NCI-H2171 treated with DMSO at 0.1 percent for 48 hours (cell line): ENCODE measurements at regions not wholly inside any gene's neighbourhood (a gene's known extent, or its start where the extent isn't known, plus 50 kb on each side); places are given as distances from the start of the nearest gene placed in this dataset.

Experiments used
- DNase-seq: peaks from one replicate; lab custom pipeline; 2025; lab: John Stamatoyannopoulos, UW

DNA sequence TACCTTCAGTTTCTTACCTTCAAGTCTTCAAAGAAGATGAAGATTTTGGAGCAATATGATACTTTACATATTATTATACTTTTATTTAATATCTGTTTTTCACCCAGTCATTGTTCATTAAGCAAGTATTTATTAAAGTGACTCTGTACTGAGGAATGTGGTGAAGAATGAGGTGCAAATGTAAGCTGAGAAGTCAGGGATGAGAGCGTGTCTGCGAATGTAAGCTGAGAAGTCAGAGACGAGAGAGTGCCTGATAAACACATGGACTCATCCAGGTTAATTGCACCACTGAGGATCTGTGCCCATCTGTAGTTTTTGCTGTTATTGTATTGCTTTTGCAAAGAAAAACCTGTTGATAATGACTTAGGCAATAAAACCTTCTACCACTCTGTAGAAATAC lies 211.9 kb upstream of the FAR2 start:
- DNase-seq, result peak; percentile 98

GRCh38 chr12:28938056-28938455 lies 211.0 kb upstream of the FAR2 start:
- DNase-seq, result peak; percentile 72

- DNase-seq, result peak; percentile 97
Measured at GRCh38 chr12:28938581-28939235, 210.4 kb upstream of the FAR2 start.

GRCh38 chr12:28939427-28939826 lies 209.7 kb upstream of the FAR2 start:
- DNase-seq, result no peak

DNA sequence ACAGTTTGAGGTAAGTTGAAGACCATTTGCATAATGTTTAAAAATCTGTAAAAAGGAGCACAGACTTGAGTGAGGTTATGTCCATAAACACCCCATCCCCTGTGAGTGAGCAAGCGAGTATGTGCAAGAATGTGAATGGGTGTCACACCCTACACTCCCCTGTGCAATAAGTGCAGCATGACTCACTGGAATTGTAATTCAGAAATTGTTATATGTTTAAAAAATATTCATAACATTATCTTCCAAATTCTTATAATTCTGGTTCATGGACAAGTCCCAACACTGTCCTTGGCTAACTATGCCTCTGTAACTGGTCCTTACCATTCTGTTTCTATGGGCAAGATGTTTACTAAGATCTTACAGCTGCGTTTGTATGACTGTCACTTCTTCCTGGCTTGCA lies 207.8 kb upstream of the FAR2 start:
- no peak for DNase-seq

DNA sequence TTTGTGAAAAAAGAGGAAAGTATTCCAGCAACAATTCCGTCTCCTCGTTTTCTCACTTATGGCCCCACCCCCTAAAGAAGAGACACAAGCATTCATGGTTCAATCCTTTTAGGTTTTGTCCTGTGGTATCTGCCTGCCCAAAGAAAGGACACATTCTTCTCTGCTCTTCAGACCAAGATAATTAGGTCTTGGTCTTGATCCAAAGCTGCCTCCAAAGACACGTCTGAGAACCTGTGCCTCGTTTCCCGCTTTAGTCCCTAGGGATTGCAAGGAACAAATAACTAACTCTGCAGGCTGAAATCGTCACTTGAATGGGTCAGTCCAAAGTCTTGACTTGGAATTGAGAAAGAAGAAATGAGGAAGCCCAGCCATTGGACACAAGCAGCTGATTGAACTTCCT lies 202.7 kb upstream of the FAR2 start:
- no peak for DNase-seq

- DNase-seq, result no peak
Measured at GRCh38 chr12:28948685-28949084, 200.4 kb upstream of the FAR2 start.

GRCh38 chr12:28949184-28949583 lies 199.9 kb upstream of the FAR2 start:
- no peak for DNase-seq

- no peak for DNase-seq
Measured at GRCh38 chr12:28950049-28950448, 199.0 kb upstream of the FAR2 start.

DNA sequence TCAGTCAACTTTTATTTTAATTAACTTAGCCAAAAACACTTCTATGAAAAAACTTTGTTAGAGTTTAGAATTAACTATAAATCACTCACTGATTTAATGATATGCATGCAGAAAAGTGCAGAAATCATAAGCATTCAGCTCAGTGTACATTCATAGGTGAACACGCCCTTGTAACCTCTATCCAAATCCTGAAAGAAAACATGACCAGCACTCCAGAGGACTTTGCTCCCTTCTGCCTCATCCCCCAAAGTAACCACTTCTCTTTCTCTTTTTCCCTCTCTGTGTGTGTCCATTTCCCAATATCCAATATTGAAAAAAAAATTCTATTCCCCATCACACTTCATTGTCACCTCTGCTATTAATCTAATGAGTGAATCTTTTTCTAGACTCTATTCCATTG lies 197.1 kb upstream of the FAR2 start:
- no peak for DNase-seq

GRCh38 chr12:28954333-28954732 lies 194.7 kb upstream of the FAR2 start:
- DNase-seq, result no peak

GRCh38 chr12:28955491-28955890 lies 193.6 kb upstream of the FAR2 start:
- no peak for DNase-seq

- DNase-seq, result no peak
Measured at GRCh38 chr12:28955931-28956330, 193.1 kb upstream of the FAR2 start.

DNA sequence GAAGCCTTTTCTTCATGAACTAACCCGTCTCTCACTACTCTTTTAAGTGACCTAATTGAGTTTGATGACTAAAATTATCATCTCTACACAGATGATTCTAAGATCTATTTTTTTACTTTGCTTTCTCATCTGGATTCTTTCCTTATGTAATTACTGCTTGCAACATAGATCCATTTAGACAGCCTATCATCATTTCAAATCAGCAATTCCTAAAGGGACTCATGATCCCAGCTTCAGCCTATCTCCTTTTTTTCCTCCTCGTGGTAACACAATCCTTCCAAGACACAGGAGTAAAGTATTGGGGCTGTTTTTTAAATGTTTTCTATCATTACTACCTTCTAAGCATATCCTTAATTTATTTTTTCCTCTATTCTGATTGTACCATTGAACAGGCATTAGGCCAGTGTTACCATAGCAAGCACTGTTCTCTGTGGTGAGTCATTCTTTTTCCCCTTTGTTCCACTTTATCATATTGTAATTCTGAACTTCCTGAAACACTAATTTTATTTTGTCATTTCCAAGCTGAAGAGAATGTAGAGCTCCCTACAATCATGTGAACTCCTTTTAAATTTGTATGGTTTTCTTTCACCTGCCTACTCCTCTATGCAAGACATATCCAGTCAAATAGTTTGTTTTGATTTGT lies 190.4 kb upstream of the FAR2 start:
- no peak for DNase-seq

DNA sequence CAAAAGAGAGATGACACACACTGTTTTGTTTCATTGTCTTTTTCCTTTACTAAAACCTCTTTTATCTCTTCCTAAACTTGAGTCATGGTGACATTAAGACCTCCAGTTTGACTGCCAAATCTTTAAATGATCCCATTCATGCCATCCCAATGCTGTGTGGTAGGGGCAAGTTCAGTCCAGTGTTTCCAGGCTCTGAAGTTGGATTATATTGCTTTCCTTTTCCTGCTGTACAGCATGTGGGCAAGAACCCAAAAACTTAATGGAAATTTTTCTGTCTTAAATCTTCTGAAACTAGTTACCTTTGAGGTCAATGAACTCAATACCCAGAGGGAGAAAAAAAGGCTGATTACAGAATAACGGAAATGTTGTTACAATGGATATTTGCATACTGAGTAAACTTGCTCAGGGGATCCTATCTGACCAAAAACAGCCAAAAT lies 187.1 kb upstream of the FAR2 start:
- no peak for DNase-seq

DNA sequence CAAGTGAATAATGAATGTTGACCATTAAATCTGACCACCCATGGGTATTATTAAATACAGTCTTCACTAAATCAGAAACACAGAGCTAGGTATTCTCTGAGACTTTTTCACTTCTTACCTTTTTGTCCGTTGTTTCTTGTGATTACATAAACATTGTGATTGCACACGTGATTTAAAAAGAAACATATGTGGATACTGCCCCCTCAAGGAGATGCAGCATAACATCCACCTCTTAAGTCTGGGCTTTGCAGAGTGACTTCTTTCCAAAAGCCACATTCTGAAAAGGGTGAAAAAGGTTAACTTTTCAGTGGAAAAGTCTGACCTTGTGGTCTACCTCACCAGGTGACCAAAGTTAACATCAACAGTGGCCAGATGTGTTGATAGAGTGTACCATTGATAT lies 185.5 kb upstream of the FAR2 start:
- DNase-seq, result peak; percentile 69

GRCh38 chr12:28966046-28966780 lies 182.9 kb upstream of the FAR2 start:
- no peak for DNase-seq

DNA sequence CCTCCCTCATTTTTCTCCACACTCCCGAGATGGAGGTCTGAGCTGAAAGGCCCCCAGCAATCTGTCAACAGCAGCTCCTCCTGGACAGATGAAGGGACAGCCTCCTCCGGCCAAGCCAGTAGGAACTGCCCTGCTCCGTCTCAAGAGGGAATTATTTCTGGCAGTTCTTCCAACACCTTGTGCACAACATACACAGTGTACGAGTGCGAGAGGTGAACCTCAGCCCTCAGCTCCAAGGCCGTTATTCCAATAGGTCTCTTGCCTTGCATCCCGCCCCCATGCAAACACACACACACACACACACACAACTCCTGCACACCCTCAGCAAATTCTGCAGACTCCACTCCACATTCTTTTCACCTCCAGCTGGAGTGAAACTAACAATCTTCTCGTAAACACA lies 181.7 kb upstream of the FAR2 start:
- DNase-seq, result no peak

DNA sequence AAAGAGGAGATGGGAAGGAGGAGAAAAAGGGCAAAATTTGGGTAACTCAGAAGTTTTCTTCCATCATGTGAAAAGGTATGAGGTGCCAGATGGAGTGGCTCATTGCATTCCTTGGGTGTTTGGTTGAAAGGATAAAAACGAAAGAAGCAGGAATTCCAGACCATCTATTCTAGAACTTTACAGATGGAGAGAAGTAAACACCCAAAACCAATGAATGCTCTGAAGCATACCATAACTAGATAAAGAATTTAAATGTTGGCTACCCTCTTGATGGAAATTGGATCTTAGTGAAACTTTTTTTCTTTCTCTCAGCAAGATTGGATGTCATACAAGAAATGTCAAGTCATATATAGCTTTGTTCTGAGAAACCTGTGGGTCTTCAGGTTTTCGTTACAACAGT lies 175.6 kb upstream of the FAR2 start:
- DNase-seq, result no peak

GRCh38 chr12:28974166-28974565 lies 174.9 kb upstream of the FAR2 start:
- DNase-seq, result no peak

- DNase-seq, result no peak
Measured at GRCh38 chr12:28974883-28975282, 174.2 kb upstream of the FAR2 start.

DNA sequence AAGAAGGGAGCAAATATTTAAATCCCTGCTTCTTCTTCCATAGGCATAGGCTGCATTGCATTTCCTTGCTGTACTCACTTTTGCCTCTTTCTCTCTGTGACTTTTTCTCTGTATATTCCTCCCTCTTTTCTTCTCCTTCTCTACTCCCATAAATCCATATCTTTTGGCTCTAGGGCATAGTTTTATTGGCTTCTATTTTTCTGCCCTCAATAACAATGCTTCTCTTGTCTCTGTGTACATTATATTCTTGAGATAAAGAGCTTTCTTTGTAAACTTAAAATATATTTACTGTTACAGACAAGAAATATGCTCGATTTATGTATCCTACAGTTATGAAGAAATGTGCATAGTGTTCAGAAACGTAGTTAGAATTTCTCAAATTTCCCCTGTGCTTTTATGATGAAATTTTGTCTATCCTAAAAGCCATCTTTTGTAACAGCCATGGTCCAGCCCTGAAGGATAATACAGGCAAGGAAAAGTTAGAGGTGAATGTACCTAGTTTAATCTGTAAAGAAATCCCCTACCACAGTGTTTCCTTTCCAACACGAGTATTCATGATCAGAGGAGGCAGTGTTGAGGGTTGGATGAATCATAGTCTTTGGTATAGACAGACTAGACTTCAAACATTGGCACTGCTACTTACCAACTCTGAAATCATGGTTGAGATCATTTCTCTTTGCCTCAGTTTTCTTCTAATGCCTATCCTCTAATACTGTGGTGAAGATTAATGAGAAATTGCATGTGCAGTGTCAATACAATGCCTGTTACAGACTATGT lies 173.3 kb upstream of the FAR2 start:
- no peak for DNase-seq

DNA sequence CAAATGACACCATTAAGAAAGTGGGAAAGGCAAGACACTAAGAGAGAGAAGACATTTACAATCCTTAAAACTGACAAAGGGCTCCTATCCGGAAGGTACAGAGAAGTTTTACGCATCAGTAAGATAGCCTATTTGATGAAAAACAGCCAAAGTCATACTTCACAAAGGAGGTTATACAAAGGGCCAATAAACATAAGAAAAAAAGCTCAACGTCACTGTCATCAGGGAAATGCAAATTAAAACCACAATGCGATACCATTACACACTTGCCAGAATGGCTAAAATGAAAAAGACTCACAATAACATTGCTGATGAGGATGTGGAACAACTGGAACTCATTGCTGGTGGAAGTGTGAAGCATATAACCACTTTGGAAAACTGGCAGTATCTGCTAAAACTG lies 168.6 kb upstream of the FAR2 start:
- no peak for DNase-seq
